Mammary epithelial cell (primary cell): ENCODE measurements at regions not wholly inside any gene's neighbourhood (a gene's known extent, or its start where the extent isn't known, plus 50 kb on each side); places are given as distances from the start of the nearest gene placed in this dataset.

Experiments used
- CTCF ChIP-seq, 2 donors: IDR thresholded peaks in 1 of 2; conservative IDR thresholded peaks in 1 of 2; 2 replicates each; pipeline ENCODE4 v1.5.1; 2011 to 2012; ENCODE audit warnings: inconsistent platforms in 2 of 2, low read length in 2 of 2, mild to moderate bottlenecking in 2 of 2, control low read depth in 1 of 2, low read depth in 1 of 2; ENCODE audit not compliant: insufficient read depth in 1 of 2; ENCODE audit errors: extremely low read depth in 1 of 2
- EZH2 ChIP-seq: IDR thresholded peaks from 2 replicates; pipeline ENCODE4 v1.6.1; 2012; ENCODE audit warnings: low read length, inconsistent platforms, borderline replicate concordance

DNA sequence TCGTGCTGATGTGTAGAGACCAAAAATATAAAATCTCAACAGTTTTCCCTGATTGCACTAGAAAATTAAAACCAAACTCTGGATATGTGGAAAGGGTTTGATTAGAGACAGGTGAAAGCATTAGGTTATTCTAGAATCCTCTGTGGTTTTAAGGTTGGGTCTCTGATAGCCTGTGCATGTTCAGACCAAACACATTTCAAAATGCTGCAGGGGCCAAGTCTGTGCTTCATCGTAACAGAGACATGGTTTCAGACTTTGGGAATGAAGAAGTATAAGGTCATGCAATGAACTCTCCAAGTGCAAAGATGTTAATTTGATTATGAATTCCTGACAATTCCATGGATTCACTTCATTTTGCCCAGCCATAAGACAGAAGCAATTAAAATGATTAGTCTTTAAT, 261.0 kb upstream of the KCNJ16 start:
- TF ChIP-seq CTCF (conservative IDR thresholded peaks at IDR 0.05 in 1 of 2, IDR thresholded peaks at IDR 0.05 in 1 of 2; ENCODE audit: extremely low read depth in 1 of 2, insufficient read depth in 1 of 2, low read depth in 1 of 2, low read length in 2 of 2) (no peak), EZH2 (no peak)
